ENCODE measurements at regions not wholly inside any gene's neighbourhood (a gene's known extent, or its start where the extent isn't known, plus 50 kb on each side); places are given as distances from the start of the nearest gene placed in this dataset.

DNA sequence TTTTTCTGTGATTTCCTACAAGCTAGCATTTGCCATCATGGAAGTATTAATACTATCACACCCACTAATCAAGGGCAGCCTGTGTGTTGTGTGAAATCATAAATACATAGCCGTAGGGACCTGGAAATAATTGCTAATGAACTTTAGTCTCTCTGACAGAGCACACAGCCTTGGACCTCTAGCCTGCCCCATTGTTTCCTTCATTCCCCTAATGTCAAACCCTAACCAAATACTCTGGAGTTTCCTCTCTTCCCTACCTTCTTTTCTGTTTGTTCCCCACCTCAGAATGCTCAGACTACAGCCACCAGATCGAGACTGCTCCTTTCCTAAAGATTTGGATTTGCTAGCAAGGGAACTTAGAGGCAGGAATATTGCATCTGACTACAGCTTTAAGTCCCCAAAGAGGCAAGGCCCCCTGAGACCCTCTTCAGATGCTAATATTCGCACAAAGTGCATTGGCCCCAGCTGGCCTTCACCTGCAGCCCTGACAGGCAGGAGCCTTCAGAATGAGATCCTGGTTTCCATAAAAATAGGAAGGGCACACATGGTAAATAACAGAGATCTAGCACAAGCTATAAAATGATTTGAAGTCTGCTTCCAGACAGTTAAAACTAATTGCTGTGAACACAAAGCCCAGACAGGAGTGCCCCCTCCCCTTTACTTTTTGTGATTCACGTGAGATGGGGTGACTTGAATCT, 279.2 kb upstream of the DCC start:
- TF ChIP-seq, protein P1, sequence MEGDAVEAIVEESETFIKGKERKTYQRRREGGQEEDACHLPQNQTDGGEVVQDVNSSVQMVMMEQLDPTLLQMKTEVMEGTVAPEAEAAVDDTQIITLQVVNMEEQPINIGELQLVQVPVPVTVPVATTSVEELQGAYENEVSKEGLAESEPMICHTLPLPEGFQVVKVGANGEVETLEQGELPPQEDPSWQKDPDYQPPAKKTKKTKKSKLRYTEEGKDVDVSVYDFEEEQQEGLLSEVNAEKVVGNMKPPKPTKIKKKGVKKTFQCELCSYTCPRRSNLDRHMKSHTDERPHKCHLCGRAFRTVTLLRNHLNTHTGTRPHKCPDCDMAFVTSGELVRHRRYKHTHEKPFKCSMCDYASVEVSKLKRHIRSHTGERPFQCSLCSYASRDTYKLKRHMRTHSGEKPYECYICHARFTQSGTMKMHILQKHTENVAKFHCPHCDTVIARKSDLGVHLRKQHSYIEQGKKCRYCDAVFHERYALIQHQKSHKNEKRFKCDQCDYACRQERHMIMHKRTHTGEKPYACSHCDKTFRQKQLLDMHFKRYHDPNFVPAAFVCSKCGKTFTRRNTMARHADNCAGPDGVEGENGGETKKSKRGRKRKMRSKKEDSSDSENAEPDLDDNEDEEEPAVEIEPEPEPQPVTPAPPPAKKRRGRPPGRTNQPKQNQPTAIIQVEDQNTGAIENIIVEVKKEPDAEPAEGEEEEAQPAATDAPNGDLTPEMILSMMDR (IDR thresholded peaks at IDR 0.05), result no peak
- no peak for TF ChIP-seq POLR2A (IDR thresholded peaks at IDR 0.05)

All from ovary (tissue), 3 donors.